ENCODE measurements at regions not wholly inside any gene's neighbourhood (a gene's known extent, or its start where the extent isn't known, plus 50 kb on each side); places are given as distances from the start of the nearest gene placed in this dataset.
"Not testable (repeated sequence)": the region's sequence is repeated elsewhere in the genome, so short reads cannot be mapped to it uniquely, and the experiment has no call there.

- not testable (repeated sequence) for H3K4me1 ChIP-seq (ENCODE audit: control insufficient read depth, insufficient read depth, low read length); DNase-seq (ENCODE audit: low read depth); H3K9ac ChIP-seq (ENCODE audit: low read length); H3K27me3 ChIP-seq (replicated peaks; ENCODE audit: control insufficient read depth, insufficient read depth, low read length); H3K9me3 ChIP-seq (ENCODE audit: control insufficient read depth, low read length); H3K36me3 ChIP-seq (ENCODE audit: control insufficient read depth, insufficient read depth, low read length, severe bottlenecking); H3K4me3 ChIP-seq (ENCODE audit: low read length)
These were observed 351.5 kb upstream of the NPAP1 start for GRCh38 chr15:24324096-24324495.

- not testable (repeated sequence) for H3K9ac ChIP-seq (ENCODE audit: low read length); H3K4me3 ChIP-seq (ENCODE audit: low read length); H3K4me1 ChIP-seq (ENCODE audit: control insufficient read depth, insufficient read depth, low read length)
These were observed 349.1 kb upstream of the NPAP1 start for GRCh38 chr15:24326513-24326912.

GRCh38 chr15:24331964-24332363 is 343.6 kb upstream of the NPAP1 start:
- H3K27me3 ChIP-seq (replicated peaks; ENCODE audit: control insufficient read depth, insufficient read depth, low read length); H3K9ac ChIP-seq (ENCODE audit: low read length); H3K4me1 ChIP-seq (ENCODE audit: control insufficient read depth, insufficient read depth, low read length); H3K9me3 ChIP-seq (ENCODE audit: control insufficient read depth, low read length); DNase-seq (ENCODE audit: low read depth); H3K4me3 ChIP-seq (ENCODE audit: low read length); H3K36me3 ChIP-seq (ENCODE audit: control insufficient read depth, insufficient read depth, low read length, severe bottlenecking): not testable (repeated sequence)

More at GRCh38 chr15:24326513-24326912, 349.1 kb upstream of the NPAP1 start:
- DNase-seq (ENCODE audit: low read depth); H3K9me3 ChIP-seq (ENCODE audit: control insufficient read depth, low read length); H3K27me3 ChIP-seq (replicated peaks; ENCODE audit: control insufficient read depth, insufficient read depth, low read length); H3K36me3 ChIP-seq (ENCODE audit: control insufficient read depth, insufficient read depth, low read length, severe bottlenecking): not testable (repeated sequence)

- H3K4me1 ChIP-seq (ENCODE audit: control insufficient read depth, insufficient read depth, low read length); H3K9ac ChIP-seq (ENCODE audit: low read length); H3K27me3 ChIP-seq (replicated peaks; ENCODE audit: control insufficient read depth, insufficient read depth, low read length); DNase-seq (ENCODE audit: low read depth); H3K9me3 ChIP-seq (ENCODE audit: control insufficient read depth, low read length); H3K4me3 ChIP-seq (ENCODE audit: low read length); H3K36me3 ChIP-seq (ENCODE audit: control insufficient read depth, insufficient read depth, low read length, severe bottlenecking): not testable (repeated sequence)
These were observed 333.7 kb upstream of the NPAP1 start for GRCh38 chr15:24341876-24342275.

GRCh38 chr15:24352777-24353176 is 322.8 kb upstream of the NPAP1 start:
- H3K4me3 ChIP-seq (ENCODE audit: low read length); DNase-seq (ENCODE audit: low read depth); H3K9me3 ChIP-seq (ENCODE audit: control insufficient read depth, low read length); H3K27me3 ChIP-seq (replicated peaks; ENCODE audit: control insufficient read depth, insufficient read depth, low read length); H3K4me1 ChIP-seq (ENCODE audit: control insufficient read depth, insufficient read depth, low read length); H3K9ac ChIP-seq (ENCODE audit: low read length); H3K36me3 ChIP-seq (ENCODE audit: control insufficient read depth, insufficient read depth, low read length, severe bottlenecking): not testable (repeated sequence)

- H3K9ac ChIP-seq (ENCODE audit: low read length); H3K9me3 ChIP-seq (ENCODE audit: control insufficient read depth, low read length); DNase-seq (ENCODE audit: low read depth); H3K36me3 ChIP-seq (ENCODE audit: control insufficient read depth, insufficient read depth, low read length, severe bottlenecking); H3K27me3 ChIP-seq (replicated peaks; ENCODE audit: control insufficient read depth, insufficient read depth, low read length); H3K4me1 ChIP-seq (ENCODE audit: control insufficient read depth, insufficient read depth, low read length); H3K4me3 ChIP-seq (ENCODE audit: low read length): not testable (repeated sequence)
These were observed 294.5 kb upstream of the NPAP1 start for GRCh38 chr15:24381103-24381502.

- DNase-seq (ENCODE audit: low read depth) = not testable (repeated sequence)
These were observed 290.3 kb upstream of the NPAP1 start for GRCh38 chr15:24385258-24385657.

GRCh38 chr15:24394303-24394702 is 281.3 kb upstream of the NPAP1 start:
- Histone ChIP-seq H3K4me1 (ENCODE audit: control insufficient read depth, insufficient read depth, low read length) (no peaks in the 10 kb centered on the region), H3K9me3 (ENCODE audit: control insufficient read depth, low read length) (no peaks in the 10 kb centered on the region), H3K27me3 (replicated peaks; ENCODE audit: control insufficient read depth, insufficient read depth, low read length) (no peaks in the 10 kb centered on the region), H3K4me3 (ENCODE audit: low read length) (no peak overlapping the region), H3K36me3 (ENCODE audit: control insufficient read depth, insufficient read depth, low read length, severe bottlenecking) (no peaks in the 10 kb centered on the region), H3K9ac (ENCODE audit: low read length) (no peak overlapping the region)
- DNase-seq (ENCODE audit: low read depth) = no peak

More at GRCh38 chr15:24385258-24385657, 290.3 kb upstream of the NPAP1 start:
- H3K4me1 ChIP-seq (ENCODE audit: control insufficient read depth, insufficient read depth, low read length); H3K4me3 ChIP-seq (ENCODE audit: low read length); H3K9ac ChIP-seq (ENCODE audit: low read length); H3K9me3 ChIP-seq (ENCODE audit: control insufficient read depth, low read length); H3K27me3 ChIP-seq (replicated peaks; ENCODE audit: control insufficient read depth, insufficient read depth, low read length); H3K36me3 ChIP-seq (ENCODE audit: control insufficient read depth, insufficient read depth, low read length, severe bottlenecking): not testable (repeated sequence)

- H3K9ac ChIP-seq (ENCODE audit: low read length); H3K9me3 ChIP-seq (ENCODE audit: control insufficient read depth, low read length); H3K27me3 ChIP-seq (replicated peaks; ENCODE audit: control insufficient read depth, insufficient read depth, low read length); DNase-seq (ENCODE audit: low read depth); H3K4me1 ChIP-seq (ENCODE audit: control insufficient read depth, insufficient read depth, low read length); H3K4me3 ChIP-seq (ENCODE audit: low read length); H3K36me3 ChIP-seq (ENCODE audit: control insufficient read depth, insufficient read depth, low read length, severe bottlenecking): not testable (repeated sequence)
These were observed 262.9 kb upstream of the NPAP1 start for GRCh38 chr15:24412649-24413048.

- not testable (repeated sequence) for H3K27me3 ChIP-seq (replicated peaks; ENCODE audit: control insufficient read depth, insufficient read depth, low read length); H3K9me3 ChIP-seq (ENCODE audit: control insufficient read depth, low read length); DNase-seq (ENCODE audit: low read depth); H3K4me1 ChIP-seq (ENCODE audit: control insufficient read depth, insufficient read depth, low read length); H3K4me3 ChIP-seq (ENCODE audit: low read length); H3K9ac ChIP-seq (ENCODE audit: low read length); H3K36me3 ChIP-seq (ENCODE audit: control insufficient read depth, insufficient read depth, low read length, severe bottlenecking)
These were observed 249.1 kb upstream of the NPAP1 start for GRCh38 chr15:24426286-24427054.

GRCh38 chr15:24427055-24427400 is 248.5 kb upstream of the NPAP1 start:
- not testable (repeated sequence) for H3K4me1 ChIP-seq (ENCODE audit: control insufficient read depth, insufficient read depth, low read length); H3K36me3 ChIP-seq (ENCODE audit: control insufficient read depth, insufficient read depth, low read length, severe bottlenecking); DNase-seq (ENCODE audit: low read depth); H3K27me3 ChIP-seq (replicated peaks; ENCODE audit: control insufficient read depth, insufficient read depth, low read length); H3K9me3 ChIP-seq (ENCODE audit: control insufficient read depth, low read length); H3K9ac ChIP-seq (ENCODE audit: low read length); H3K4me3 ChIP-seq (ENCODE audit: low read length)

Data from adipocyte (in vitro differentiated cells).